Panc1 (cell line): ENCODE measurements at regions not wholly inside any gene's neighbourhood (a gene's known extent, or its start where the extent isn't known, plus 50 kb on each side); places are given as distances from the start of the nearest gene placed in this dataset.

ENCODE experiments used
- ATAC-seq: fragments of 200-7000 bp; cut with Tn5 transposase; 2 replicates; pipeline ENCODE4 v1.9.1; 2020; ENCODE audit warnings: mild to moderate bottlenecking, moderate library complexity
- BruUV-seq: library from RNA; stranded (reverse); fragments of 400-500 nt; replicated peaks from 2 replicates; lab custom pipeline; 2021; lab: Mats Ljungman, UMichigan
- CTCF ChIA-PET: fragments of 300-600 bp; sonication (Branson Sonifier 250); formaldehyde crosslinking; loops from one replicate; lab custom pipeline; 2022; ENCODE audit warnings: antibody characterized with exemption; lab: Charles Lee
- POLR2A ChIA-PET: fragments of 300-600 bp; sonication (Branson Sonifier 250); formaldehyde crosslinking; loops from one replicate; lab custom pipeline; 2022; ENCODE audit warnings: antibody characterized with exemption; lab: Charles Lee
- DNase-seq: peaks from one replicate; pipeline ENCODE4 v3.0.0-alpha.2; 2010; ENCODE audit warnings: low read depth, low spot score
- H3K27ac ChIP-seq: 2 replicates; pipeline ENCODE4 v1.5.1; 2011; ENCODE audit warnings: mild to moderate bottlenecking, low read length, inconsistent platforms
- H3K27me3 ChIP-seq: fragments of 200-500 bp; sonication (Bioruptor generic); 2 replicates; pipeline ENCODE4 v1.6.0; 2014; ENCODE audit warnings: low read length, inconsistent platforms; ENCODE audit not compliant: control insufficient read depth, insufficient read depth
- H3K36me3 ChIP-seq: fragments of 200-500 bp; sonication (Bioruptor generic); 2 replicates; pipeline ENCODE4 v1.5.1; 2014; ENCODE audit warnings: inconsistent platforms, mild to moderate bottlenecking, low read length, moderate library complexity; ENCODE audit not compliant: control insufficient read depth, insufficient read depth
- H3K4me1 ChIP-seq: 2 replicates; pipeline ENCODE4 v1.5.1; 2011; ENCODE audit warnings: inconsistent platforms, mild to moderate bottlenecking, low read length, moderate library complexity; ENCODE audit not compliant: control insufficient read depth, insufficient read depth
- H3K4me3 ChIP-seq, 2 experiments: 2 replicates each; pipeline ENCODE4 v1.5.1; 2011 to 2012; ENCODE audit warnings: low read depth in 2 of 2, low read length in 2 of 2, mild to moderate bottlenecking in 2 of 2, inconsistent platforms in 1 of 2, moderate library complexity in 1 of 2
- H3K9me3 ChIP-seq: fragments of 200-500 bp; sonication (Bioruptor generic); 2 replicates; pipeline ENCODE4 v1.5.1; 2014; ENCODE audit warnings: low read depth, mild to moderate bottlenecking, inconsistent platforms, low read length, moderate library complexity; ENCODE audit not compliant: control insufficient read depth, insufficient read depth
- POLR2AphosphoS5 ChIP-seq: IDR thresholded peaks from 2 replicates; pipeline ENCODE4 v1.6.1; 2012; ENCODE audit warnings: mild to moderate bottlenecking, low read depth, low read length, moderate library complexity
- REST ChIP-seq, 2 experiments: IDR thresholded peaks; 2 replicates each; pipeline ENCODE4 v1.6.1; 2011 to 2012; ENCODE audit warnings: low read depth in 2 of 2, control low read depth in 1 of 2, low read length in 1 of 2, mild to moderate bottlenecking in 1 of 2, moderate library complexity in 1 of 2; ENCODE audit not compliant: insufficient read depth in 1 of 2
- SIN3A ChIP-seq: IDR thresholded peaks from 2 replicates; pipeline ENCODE4 v1.6.1; 2012; ENCODE audit warnings: low read depth, mild to moderate bottlenecking, low read length, moderate library complexity, borderline replicate concordance; ENCODE audit not compliant: insufficient read depth
- TCF7L2 ChIP-seq: IDR thresholded peaks from 2 replicates; pipeline ENCODE4 v1.6.1; 2011; ENCODE audit warnings: mild to moderate bottlenecking, low read depth, low read length, inconsistent platforms
- in situ Hi-C: cut with HindIII; loops from 2 replicates; pipeline ENCODE4 v1.10.0; 2016; ENCODE audit warnings: low sequenced_read_pairs, low pct_unique_long_range_greater_than_20kb
- intact Hi-C: fragments of 100-400 bp; cut with micrococcal nuclease; formaldehyde crosslinking; loops from one replicate; pipeline ENCODE4 v1.10.0; 2022; ENCODE audit not compliant: unreplicated experiment
- TF ChIP-seq, protein P1 (sequence below): fragments of 450-650 bp; IDR thresholded peaks from 2 replicates; pipeline ENCODE4 v1.5.1; 2017; ENCODE audit warnings: mild to moderate bottlenecking

DNA sequence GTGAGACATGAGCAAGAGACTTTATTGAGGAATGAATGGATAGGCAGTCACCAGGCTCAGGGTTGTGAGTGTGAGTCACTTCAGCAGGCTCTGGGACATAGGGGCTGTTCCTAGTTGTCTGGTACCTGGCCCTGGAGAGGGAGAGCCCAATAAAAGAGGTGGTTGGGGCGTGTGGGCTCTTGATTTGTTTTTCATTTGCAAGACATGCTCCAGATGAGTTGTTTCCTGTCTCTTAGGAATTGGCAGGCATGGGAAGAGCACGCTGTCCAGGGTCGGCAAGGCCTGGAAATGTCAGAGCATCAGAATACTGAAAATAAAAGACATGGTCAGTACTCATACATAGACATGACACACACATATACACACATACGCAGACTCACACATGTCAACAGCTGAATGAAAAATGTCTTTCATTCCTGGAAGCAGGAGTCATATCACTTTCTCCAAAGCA is 166.3 kb upstream of the SULF2 start:
- Histone ChIP-seq H3K4me3 (no peak overlapping the region), H3K27ac (no peak overlapping the region), H3K4me1 (no peaks in the 10 kb centered on the region), H3K9me3 (no peaks in the 10 kb centered on the region), H3K27me3 (no peaks in the 10 kb centered on the region), H3K36me3 (no peaks in the 10 kb centered on the region)
- ChIA-PET CTCF (no interaction called here), POLR2A (no interaction called here)
- no TSS peak for BruUV-seq
- 0 out of 2 replicates have a peak, but pooled peaks have one; percentile 49 for ATAC-seq
- TF ChIP-seq REST (IDR thresholded peaks at IDR 0.05; ENCODE audit: insufficient read depth in 1 of 2, low read depth in 2 of 2, low read length in 1 of 2): no peak
- in situ Hi-C loops: no loop called here
- DNase-seq: no peak
- intact Hi-C loops: no loop called here

- CTCF ChIA-PET: no interaction called here
- POLR2A ChIA-PET: no interaction called here
- no peaks in the 10 kb centered on the region for H3K27me3 ChIP-seq
- no peak overlapping the region for H3K4me3 ChIP-seq
- H3K9me3 ChIP-seq: no peaks in the 10 kb centered on the region
- TF ChIP-seq, protein P1, sequence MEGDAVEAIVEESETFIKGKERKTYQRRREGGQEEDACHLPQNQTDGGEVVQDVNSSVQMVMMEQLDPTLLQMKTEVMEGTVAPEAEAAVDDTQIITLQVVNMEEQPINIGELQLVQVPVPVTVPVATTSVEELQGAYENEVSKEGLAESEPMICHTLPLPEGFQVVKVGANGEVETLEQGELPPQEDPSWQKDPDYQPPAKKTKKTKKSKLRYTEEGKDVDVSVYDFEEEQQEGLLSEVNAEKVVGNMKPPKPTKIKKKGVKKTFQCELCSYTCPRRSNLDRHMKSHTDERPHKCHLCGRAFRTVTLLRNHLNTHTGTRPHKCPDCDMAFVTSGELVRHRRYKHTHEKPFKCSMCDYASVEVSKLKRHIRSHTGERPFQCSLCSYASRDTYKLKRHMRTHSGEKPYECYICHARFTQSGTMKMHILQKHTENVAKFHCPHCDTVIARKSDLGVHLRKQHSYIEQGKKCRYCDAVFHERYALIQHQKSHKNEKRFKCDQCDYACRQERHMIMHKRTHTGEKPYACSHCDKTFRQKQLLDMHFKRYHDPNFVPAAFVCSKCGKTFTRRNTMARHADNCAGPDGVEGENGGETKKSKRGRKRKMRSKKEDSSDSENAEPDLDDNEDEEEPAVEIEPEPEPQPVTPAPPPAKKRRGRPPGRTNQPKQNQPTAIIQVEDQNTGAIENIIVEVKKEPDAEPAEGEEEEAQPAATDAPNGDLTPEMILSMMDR: no peak
- TF ChIP-seq POLR2AphosphoS5: no peak
- no peak for TF ChIP-seq SIN3A
- no peak for DNase-seq
- H3K27ac ChIP-seq: no peak overlapping the region
- no peaks in the 10 kb centered on the region for H3K36me3 ChIP-seq
- H3K4me1 ChIP-seq: no peaks in the 10 kb centered on the region
- in situ Hi-C loops (no loop called here), intact Hi-C loops (no loop called here)
- ATAC-seq: no peak
- BruUV-seq: no TSS peak
Measured at GRCh38 chr20:47950913-47951283, 165.6 kb upstream of the SULF2 start.

GRCh38 chr20:47950124-47950912 is 165.0 kb upstream of the SULF2 start:
- ATAC-seq (peak; percentile 58; the same call in 1 of the 2 replicates), DNase-seq (no peak)
- Histone ChIP-seq H3K4me1 (no peaks in the 10 kb centered on the region), H3K27me3 (no peaks in the 10 kb centered on the region), H3K9me3 (no peaks in the 10 kb centered on the region), H3K4me3 (no peak overlapping the region), H3K27ac (no peak overlapping the region), H3K36me3 (no peaks in the 10 kb centered on the region)
- no TSS peak for BruUV-seq
- intact Hi-C loops: no loop called here
- ChIA-PET CTCF (no interaction called here), POLR2A (no interaction called here)
- in situ Hi-C loops: no loop called here
- TF ChIP-seq, protein P1: no peak
- TF ChIP-seq TCF7L2: no peak
- no peak for TF ChIP-seq POLR2AphosphoS5
- no peak for TF ChIP-seq SIN3A
- no peak for TF ChIP-seq REST (IDR thresholded peaks at IDR 0.05; ENCODE audit: insufficient read depth in 1 of 2, low read depth in 2 of 2, low read length in 1 of 2)
